ENCODE measurements at regions not wholly inside any gene's neighbourhood (a gene's known extent, or its start where the extent isn't known, plus 50 kb on each side); places are given as distances from the start of the nearest gene placed in this dataset.
"Not testable (repeated sequence)": the region's sequence is repeated elsewhere in the genome, so short reads cannot be mapped to it uniquely, and the experiment has no call there.

DNA sequence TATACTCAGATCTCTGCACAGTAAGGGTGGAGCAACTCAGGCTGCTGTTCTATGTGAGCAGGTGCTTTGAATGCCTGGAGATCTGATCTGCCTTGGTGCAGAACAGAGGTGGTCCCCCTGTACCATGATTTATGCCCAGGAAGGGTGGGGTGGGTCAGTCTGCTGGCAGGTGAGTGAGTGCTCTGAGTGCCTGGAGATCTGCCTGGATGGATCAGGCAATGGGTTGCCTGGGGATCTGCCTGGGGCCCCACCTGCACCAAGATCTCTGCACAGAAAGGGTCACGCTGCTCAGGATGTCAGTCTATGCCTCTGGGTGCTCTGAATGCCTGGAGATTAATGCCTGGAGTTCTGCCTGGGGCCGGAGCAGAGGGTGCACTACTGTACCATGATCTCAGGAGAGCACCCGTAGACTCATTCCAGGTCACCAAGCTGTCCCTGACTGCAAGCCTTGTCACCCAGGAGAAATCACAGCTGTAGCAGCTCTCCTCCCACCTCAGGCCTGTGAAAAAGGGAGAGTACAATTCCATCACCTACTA is 342.9 kb downstream of the GBA3 start:
- intact Hi-C loops (cut with DNase I), result no loop called here
- ATAC-seq (no peak), DNase-seq (ENCODE audit: missing footprints) (no peak)

GRCh38 chr4:23034731-23035130 is 342.0 kb downstream of the GBA3 start:
- DNase-seq (ENCODE audit: missing footprints) (no peak), ATAC-seq (no peak)
- intact Hi-C loops (cut with DNase I), result no loop called here

- intact Hi-C loops (cut with DNase I), result no loop called here
- ATAC-seq, result no peak
- no peak for DNase-seq (ENCODE audit: missing footprints)
Measured at GRCh38 chr4:23033796-23034195, 341.1 kb downstream of the GBA3 start.

GRCh38 chr4:23028875-23029274 is 336.1 kb downstream of the GBA3 start:
- ATAC-seq, result no peak
- DNase-seq (ENCODE audit: missing footprints), result no peak
- intact Hi-C loops (cut with DNase I), result no loop called here

GRCh38 chr4:23023666-23024065 is 330.9 kb downstream of the GBA3 start:
- intact Hi-C loops (cut with DNase I), result no loop called here
- DNase-seq (ENCODE audit: missing footprints) (no peak), ATAC-seq (no peak)

GRCh38 chr4:23023121-23023520 is 330.4 kb downstream of the GBA3 start:
- ATAC-seq (no peak), DNase-seq (ENCODE audit: missing footprints) (no peak)
- intact Hi-C loops (cut with DNase I), result no loop called here

- no peak for DNase-seq (ENCODE audit: missing footprints)
- intact Hi-C loops (cut with DNase I), result no loop called here
- ATAC-seq, result no peak
Measured at GRCh38 chr4:23022032-23022431, 329.3 kb downstream of the GBA3 start.

- intact Hi-C loops (cut with DNase I), result no loop called here
- ATAC-seq, result no peak
Measured at GRCh38 chr4:23021040-23021439, 328.3 kb downstream of the GBA3 start.

DNA sequence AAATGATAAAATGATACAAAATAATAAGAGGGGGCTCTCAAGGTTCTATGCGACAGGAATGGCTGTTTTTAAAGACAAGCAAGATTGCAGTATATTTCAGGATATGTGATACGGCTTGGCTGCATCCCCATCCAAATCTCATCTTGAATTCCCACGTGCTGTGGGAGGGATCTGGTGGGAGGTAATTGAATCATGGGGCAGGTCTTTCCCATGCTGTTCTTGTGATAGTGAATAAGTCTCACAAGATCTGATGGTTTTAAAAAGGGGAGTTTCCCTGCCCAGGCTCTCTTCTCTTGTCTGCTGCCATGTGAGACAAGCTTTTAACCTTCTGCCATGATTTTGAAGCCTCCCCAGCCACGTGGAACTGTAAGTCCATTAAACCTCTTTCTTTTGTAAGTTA is 327.7 kb downstream of the GBA3 start:
- intact Hi-C loops (cut with DNase I); DNase-seq (ENCODE audit: missing footprints); ATAC-seq: not testable (repeated sequence)

More at GRCh38 chr4:23021040-23021439, 328.3 kb downstream of the GBA3 start:
- DNase-seq (ENCODE audit: missing footprints), result no peak

GRCh38 chr4:23016981-23017380 is 324.2 kb downstream of the GBA3 start:
- intact Hi-C loops (cut with DNase I), result no loop called here
- ATAC-seq (no peak), DNase-seq (ENCODE audit: missing footprints) (no peak)

- intact Hi-C loops (cut with DNase I), result no loop called here
- ATAC-seq (no peak), DNase-seq (ENCODE audit: missing footprints) (no peak)
Measured at GRCh38 chr4:23015821-23016220, 323.1 kb downstream of the GBA3 start.

GRCh38 chr4:23009093-23009492 is 316.4 kb downstream of the GBA3 start:
- ATAC-seq (no peak), DNase-seq (ENCODE audit: missing footprints) (no peak)
- intact Hi-C loops (cut with DNase I), result no loop called here

GRCh38 chr4:23006756-23007155 is 314.0 kb downstream of the GBA3 start:
- DNase-seq (ENCODE audit: missing footprints) (no peak), ATAC-seq (no peak)
- intact Hi-C loops (cut with DNase I), result no loop called here

- intact Hi-C loops (cut with DNase I), result no loop called here
- ATAC-seq (no peak), DNase-seq (ENCODE audit: missing footprints) (no peak)
Measured at GRCh38 chr4:23005691-23006090, 313.0 kb downstream of the GBA3 start.

- DNase-seq (ENCODE audit: missing footprints) (no peak), ATAC-seq (no peak)
- intact Hi-C loops (cut with DNase I), result no loop called here
Measured at GRCh38 chr4:23001478-23001877, 308.7 kb downstream of the GBA3 start.

GRCh38 chr4:22999419-22999818 is 306.7 kb downstream of the GBA3 start:
- intact Hi-C loops (cut with DNase I), result no loop called here
- DNase-seq (ENCODE audit: missing footprints), result no peak
- no peak for ATAC-seq

- DNase-seq (ENCODE audit: missing footprints), result no peak
- ATAC-seq, result no peak
- intact Hi-C loops (cut with DNase I), result no loop called here
Measured at GRCh38 chr4:22997358-22998224, 304.9 kb downstream of the GBA3 start.

GRCh38 chr4:22991576-22991975 is 298.8 kb downstream of the GBA3 start:
- DNase-seq (ENCODE audit: missing footprints), result no peak
- intact Hi-C loops (cut with DNase I), result no loop called here
- no peak for ATAC-seq

GRCh38 chr4:22988526-22988925 is 295.8 kb downstream of the GBA3 start:
- no peak for DNase-seq (ENCODE audit: missing footprints)
- ATAC-seq, result no peak
- intact Hi-C loops (cut with DNase I), result no loop called here

DNA sequence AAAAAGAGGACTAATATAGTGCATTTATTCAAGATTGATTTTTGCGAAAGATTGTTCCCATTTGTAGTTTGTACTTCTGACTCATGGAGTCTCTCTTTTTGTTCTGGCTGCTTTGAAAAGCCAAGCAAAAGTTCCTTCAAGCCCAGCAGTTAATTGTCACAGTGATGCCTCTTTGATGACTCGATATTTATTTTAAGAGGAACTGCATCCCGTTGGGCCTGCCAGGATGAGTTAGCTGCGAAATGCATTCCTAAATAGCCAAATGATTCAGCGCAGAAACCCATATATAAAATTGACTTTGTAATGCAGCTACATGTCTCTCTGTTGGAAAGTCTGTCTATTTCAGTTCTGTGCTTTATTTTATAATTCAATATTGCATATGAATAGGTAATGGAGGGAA is 295.1 kb downstream of the GBA3 start:
- intact Hi-C loops (cut with DNase I), result no loop called here
- no peak for DNase-seq (ENCODE audit: missing footprints)
- ATAC-seq, result no peak

GRCh38 chr4:22986881-22987280 is 294.1 kb downstream of the GBA3 start:
- no peak for DNase-seq (ENCODE audit: missing footprints)
- no peak for ATAC-seq
- intact Hi-C loops (cut with DNase I), result no loop called here

All from Right ventricle myocardium inferior (tissue), 1 donor.